Peyer's patch (tissue), 4 donors: ENCODE measurements at regions not wholly inside any gene's neighbourhood (a gene's known extent, or its start where the extent isn't known, plus 50 kb on each side); places are given as distances from the start of the nearest gene placed in this dataset.

ENCODE experiments used
- POLR2A ChIP-seq, 2 donors: fragments of 450-650 bp; IDR thresholded peaks; one replicate each; pipeline ENCODE4 v1.5.1; 2017; ENCODE audit warnings: antibody characterized with exemption in 2 of 2, mild to moderate bottlenecking in 2 of 2, moderate library complexity in 2 of 2
- TF ChIP-seq, protein P1 (sequence below), 6 experiments: fragments of 450-650 bp in 4 of 6; fragments of 200-600 bp in 2 of 6; sonication (generic) in 1 of 6; IDR thresholded peaks; one replicate each; pipeline ENCODE4 v1.5.1; 2017 to 2019; ENCODE audit warnings: antibody characterized with exemption in 6 of 6, mild to moderate bottlenecking in 3 of 6, moderate library complexity in 1 of 6

DNA sequence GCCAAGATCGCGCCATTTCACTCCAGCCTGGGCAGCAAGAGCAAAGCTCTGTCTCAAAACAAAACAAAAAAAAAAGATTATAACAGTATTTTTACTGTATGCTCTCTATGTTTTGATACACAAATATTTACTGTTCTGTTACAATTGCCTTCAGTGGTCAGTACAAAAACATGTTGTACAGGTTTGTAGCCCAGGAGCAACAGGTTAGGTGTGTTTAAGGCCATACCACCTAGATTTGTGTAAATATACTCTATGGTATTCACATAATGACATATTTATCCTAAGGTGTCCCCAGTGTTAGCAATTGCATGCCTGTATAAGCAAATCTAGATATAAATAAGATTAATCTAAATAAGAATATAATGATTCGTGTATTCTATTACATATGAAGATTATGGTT, 625.0 kb downstream of the TMEM182 start:
- TF ChIP-seq, protein P1, sequence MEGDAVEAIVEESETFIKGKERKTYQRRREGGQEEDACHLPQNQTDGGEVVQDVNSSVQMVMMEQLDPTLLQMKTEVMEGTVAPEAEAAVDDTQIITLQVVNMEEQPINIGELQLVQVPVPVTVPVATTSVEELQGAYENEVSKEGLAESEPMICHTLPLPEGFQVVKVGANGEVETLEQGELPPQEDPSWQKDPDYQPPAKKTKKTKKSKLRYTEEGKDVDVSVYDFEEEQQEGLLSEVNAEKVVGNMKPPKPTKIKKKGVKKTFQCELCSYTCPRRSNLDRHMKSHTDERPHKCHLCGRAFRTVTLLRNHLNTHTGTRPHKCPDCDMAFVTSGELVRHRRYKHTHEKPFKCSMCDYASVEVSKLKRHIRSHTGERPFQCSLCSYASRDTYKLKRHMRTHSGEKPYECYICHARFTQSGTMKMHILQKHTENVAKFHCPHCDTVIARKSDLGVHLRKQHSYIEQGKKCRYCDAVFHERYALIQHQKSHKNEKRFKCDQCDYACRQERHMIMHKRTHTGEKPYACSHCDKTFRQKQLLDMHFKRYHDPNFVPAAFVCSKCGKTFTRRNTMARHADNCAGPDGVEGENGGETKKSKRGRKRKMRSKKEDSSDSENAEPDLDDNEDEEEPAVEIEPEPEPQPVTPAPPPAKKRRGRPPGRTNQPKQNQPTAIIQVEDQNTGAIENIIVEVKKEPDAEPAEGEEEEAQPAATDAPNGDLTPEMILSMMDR (IDR thresholded peaks at IDR 0.05) = no peak
- no peak for TF ChIP-seq POLR2A (IDR thresholded peaks at IDR 0.05)
